ENCODE measurements at regions not wholly inside any gene's neighbourhood (a gene's known extent, or its start where the extent isn't known, plus 50 kb on each side); places are given as distances from the start of the nearest gene placed in this dataset.

- CTCF ChIA-PET, result no interaction called here
- no peaks in the 10 kb centered on the region for H3K36me3 ChIP-seq (ENCODE audit: control insufficient read depth, insufficient read depth, low read length)
- H3K4me3 ChIP-seq (ENCODE audit: low read depth, low read length), result no peak overlapping the region
- no peaks in the 10 kb centered on the region for H3K27me3 ChIP-seq (ENCODE audit: control insufficient read depth, insufficient read depth, low read length)
- TF ChIP-seq CTCF (IDR thresholded peaks at IDR 0.05; ENCODE audit: insufficient read depth, low read depth, low read length), result no peak
- POLR2A ChIA-PET, result no interaction called here
- DNase-seq (ENCODE audit: low read depth), result no peak
Measured at GRCh38 chr5:144659634-144660227, 489.1 kb downstream of the KCTD16 start.

- Histone ChIP-seq H3K27me3 (ENCODE audit: control insufficient read depth, insufficient read depth, low read length) (no peaks in the 10 kb centered on the region), H3K36me3 (ENCODE audit: control insufficient read depth, insufficient read depth, low read length) (no peaks in the 10 kb centered on the region), H3K4me3 (ENCODE audit: low read depth, low read length) (no peak overlapping the region)
- no peak for TF ChIP-seq CTCF (IDR thresholded peaks at IDR 0.05; ENCODE audit: insufficient read depth, low read depth, low read length)
- POLR2A ChIA-PET, result no interaction called here
- no peak for DNase-seq (ENCODE audit: low read depth)
- CTCF ChIA-PET, result no interaction called here
Measured at GRCh38 chr5:144644317-144644716, 473.6 kb downstream of the KCTD16 start.

- CTCF ChIA-PET, result no interaction called here
- Histone ChIP-seq H3K27me3 (ENCODE audit: control insufficient read depth, insufficient read depth, low read length) (no peaks in the 10 kb centered on the region), H3K36me3 (ENCODE audit: control insufficient read depth, insufficient read depth, low read length) (no peaks in the 10 kb centered on the region), H3K4me3 (ENCODE audit: low read depth, low read length) (no peak overlapping the region)
- POLR2A ChIA-PET, result no interaction called here
- no peak for DNase-seq (ENCODE audit: low read depth)
- TF ChIP-seq CTCF (IDR thresholded peaks at IDR 0.05; ENCODE audit: insufficient read depth, low read depth, low read length), result no peak
Measured at GRCh38 chr5:144638787-144639186, 468.1 kb downstream of the KCTD16 start.

GRCh38 chr5:144634138-144634537, 463.5 kb downstream of the KCTD16 start:
- Histone ChIP-seq H3K36me3 (ENCODE audit: control insufficient read depth, insufficient read depth, low read length) (no peaks in the 10 kb centered on the region), H3K27me3 (ENCODE audit: control insufficient read depth, insufficient read depth, low read length) (no peaks in the 10 kb centered on the region), H3K4me3 (ENCODE audit: low read depth, low read length) (no peak overlapping the region)
- TF ChIP-seq CTCF (IDR thresholded peaks at IDR 0.05; ENCODE audit: insufficient read depth, low read depth, low read length), result no peak
- CTCF ChIA-PET, result interaction anchor here (0.6 kb wide), 1 partner anchor 22 kb away, joined by 3 read pairs; no protein-coding TSS in a partner anchor
- POLR2A ChIA-PET, result no interaction called here
- DNase-seq (ENCODE audit: low read depth), result no peak

GRCh38 chr5:144598451-144599068, 427.9 kb downstream of the KCTD16 start:
- no peak for DNase-seq (ENCODE audit: low read depth)
- ChIA-PET CTCF (no interaction called here), POLR2A (no interaction called here)
- no peak for TF ChIP-seq CTCF (IDR thresholded peaks at IDR 0.05; ENCODE audit: insufficient read depth, low read depth, low read length)
- Histone ChIP-seq H3K36me3 (ENCODE audit: control insufficient read depth, insufficient read depth, low read length) (no peaks in the 10 kb centered on the region), H3K4me3 (ENCODE audit: low read depth, low read length) (no peak overlapping the region), H3K27me3 (ENCODE audit: control insufficient read depth, insufficient read depth, low read length) (no peaks in the 10 kb centered on the region)
